Pulmonary artery endothelial cell (primary cell): ENCODE measurements at regions not wholly inside any gene's neighbourhood (a gene's known extent, or its start where the extent isn't known, plus 50 kb on each side); places are given as distances from the start of the nearest gene placed in this dataset.
A peak's percentile ranks its signal among the peaks of the same experiment; 100 is the strongest.

Experiments
- DNase-seq: peaks from one replicate; pipeline ENCODE4 v3.0.0-alpha.2; 2011; ENCODE audit warnings: low read depth, low spot score

- DNase-seq = no peak
Measured at GRCh38 chr2:55973673-55974072, 50.1 kb upstream of the EFEMP1 start.

GRCh38 chr2:55976681-55977080 lies 53.1 kb upstream of the EFEMP1 start:
- DNase-seq = no peak

- DNase-seq = no peak
Measured at GRCh38 chr2:55985406-55985805, 61.8 kb upstream of the EFEMP1 start.

GRCh38 chr2:55986001-55986400 lies 62.4 kb upstream of the EFEMP1 start:
- no peak for DNase-seq

GRCh38 chr2:55986700-55987440 lies 63.3 kb upstream of the EFEMP1 start:
- DNase-seq = no peak

- DNase-seq = no peak
Measured at GRCh38 chr2:55989405-55989804, 65.8 kb upstream of the EFEMP1 start.

- peak; percentile 100 for DNase-seq
Measured at GRCh38 chr2:55992455-55992854, 68.9 kb upstream of the EFEMP1 start.

GRCh38 chr2:55993685-55994084 lies 70.1 kb upstream of the EFEMP1 start:
- DNase-seq = no peak

- no peak for DNase-seq
Measured at GRCh38 chr2:55995211-55995610, 71.6 kb upstream of the EFEMP1 start.

GRCh38 chr2:55995902-55996301 lies 72.3 kb upstream of the EFEMP1 start:
- no peak for DNase-seq

GRCh38 chr2:55999231-55999630 lies 75.6 kb upstream of the EFEMP1 start:
- no peak for DNase-seq

GRCh38 chr2:55999790-56000189 lies 76.2 kb upstream of the EFEMP1 start:
- no peak for DNase-seq

GRCh38 chr2:56001947-56002346 lies 78.4 kb upstream of the EFEMP1 start:
- no peak for DNase-seq

GRCh38 chr2:56008661-56009431 lies 85.3 kb upstream of the EFEMP1 start:
- DNase-seq = peak; percentile 99

- DNase-seq = no peak
Measured at GRCh38 chr2:56009758-56010458, 86.3 kb upstream of the EFEMP1 start.

GRCh38 chr2:56011624-56012023 lies 88.0 kb upstream of the EFEMP1 start:
- peak; percentile 54 for DNase-seq

GRCh38 chr2:56012221-56012765 lies 88.7 kb upstream of the EFEMP1 start:
- DNase-seq = no peak

- no peak for DNase-seq
Measured at GRCh38 chr2:56013475-56013874, 89.9 kb upstream of the EFEMP1 start.

- DNase-seq = no peak
Measured at GRCh38 chr2:56014046-56014730, 90.6 kb upstream of the EFEMP1 start.

- DNase-seq = no peak
Measured at GRCh38 chr2:56015711-56016115, 92.1 kb upstream of the EFEMP1 start.

GRCh38 chr2:56017784-56018183 lies 94.2 kb upstream of the EFEMP1 start:
- no peak for DNase-seq
